ENCODE measurements at regions not wholly inside any gene's neighbourhood (a gene's known extent, or its start where the extent isn't known, plus 50 kb on each side); places are given as distances from the start of the nearest gene placed in this dataset.

- no peak overlapping the region for H3K23ac ChIP-seq (ENCODE audit: low read depth, low read length)
- peaks cover 11% of the 10 kb centered on the region for H3K27me3 ChIP-seq (ENCODE audit: control insufficient read depth, insufficient read depth, low read length)
- no peaks in the 10 kb centered on the region for H3K36me3 ChIP-seq (ENCODE audit: control insufficient read depth, insufficient read depth, low read length)
- DNase-seq (no peak), ATAC-seq (ENCODE audit: low read depth) (no peak)
- no peak overlapping the region for H3K9ac ChIP-seq (ENCODE audit: low read depth, low read length)
- no peaks in the 10 kb centered on the region for H4K20me1 ChIP-seq (ENCODE audit: insufficient read depth, low read length)
- H3K79me1 ChIP-seq (ENCODE audit: low read depth in 1 of 2, low read length in 2 of 2), result no peaks in the 10 kb centered on the region
- no peak overlapping the region for H2AK9ac ChIP-seq (replicated peaks; ENCODE audit: low read depth, low read length, poor library complexity)
- H3K56ac ChIP-seq (ENCODE audit: extremely low read depth, insufficient read depth, low read length), result no peak overlapping the region
- no peak overlapping the region for H3K18ac ChIP-seq (ENCODE audit: low read depth, low read length)
- in situ Hi-C loops (cut with MboI; ENCODE audit: low sequenced_read_pairs), result no loop called here
- no peak overlapping the region for H2AK5ac ChIP-seq (ENCODE audit: low read depth, low read length)
- no peak overlapping the region for H3K4ac ChIP-seq (ENCODE audit: low read depth, low read length)
- no TSS peak for BruUV-seq (replicated peaks)
- no CpG with 5 or more reads among the region's 2 CpGs for WGBS, 2 experiments (ENCODE audit: extremely low coverage in 2 of 2, insufficient read length in 1 of 2)
- intact Hi-C loops (cut with micrococcal nuclease), result no loop called here
- H3K4me1 ChIP-seq (ENCODE audit: control insufficient read depth, insufficient read depth, low read length), result no peaks in the 10 kb centered on the region
- dilution Hi-C loops (cut with HindIII; ENCODE audit: low sequenced_read_pairs, unreplicated experiment), result no loop called here
- no peak overlapping the region for H4K5ac ChIP-seq (ENCODE audit: low read depth, low read length)
- H4K91ac ChIP-seq (ENCODE audit: insufficient read depth, low read depth, low read length), result no peak overlapping the region
- H2AFZ ChIP-seq (replicated peaks; ENCODE audit: low read length, poor library complexity), result no peak overlapping the region
- H3K9me3 ChIP-seq (ENCODE audit: control insufficient read depth, insufficient read depth, low read length), result no peaks in the 10 kb centered on the region
- H4K8ac ChIP-seq (ENCODE audit: low read depth in 2 of 2, low read length in 2 of 2), result no peak overlapping the region
- H3K27ac ChIP-seq (ENCODE audit: insufficient read depth, low read length), result no peak overlapping the region
- H2BK15ac ChIP-seq (ENCODE audit: low read depth, low read length), result no peak overlapping the region
- no peak overlapping the region for H2BK120ac ChIP-seq (ENCODE audit: low read depth, low read length)
- CTCF ChIA-PET, result interaction anchor here (1.2 kb wide), 1 partner anchor 26 kb away, joined by 4 read pairs; no protein-coding TSS in a partner anchor
- H3K4me2 ChIP-seq (ENCODE audit: low read depth, low read length), result no peak overlapping the region
- H3K4me3 ChIP-seq (ENCODE audit: insufficient read depth, low read depth, low read length), result no peak overlapping the region
- POLR2A ChIA-PET (ENCODE audit: unreplicated experiment), result no interaction called here
- TF ChIP-seq, protein P1, sequence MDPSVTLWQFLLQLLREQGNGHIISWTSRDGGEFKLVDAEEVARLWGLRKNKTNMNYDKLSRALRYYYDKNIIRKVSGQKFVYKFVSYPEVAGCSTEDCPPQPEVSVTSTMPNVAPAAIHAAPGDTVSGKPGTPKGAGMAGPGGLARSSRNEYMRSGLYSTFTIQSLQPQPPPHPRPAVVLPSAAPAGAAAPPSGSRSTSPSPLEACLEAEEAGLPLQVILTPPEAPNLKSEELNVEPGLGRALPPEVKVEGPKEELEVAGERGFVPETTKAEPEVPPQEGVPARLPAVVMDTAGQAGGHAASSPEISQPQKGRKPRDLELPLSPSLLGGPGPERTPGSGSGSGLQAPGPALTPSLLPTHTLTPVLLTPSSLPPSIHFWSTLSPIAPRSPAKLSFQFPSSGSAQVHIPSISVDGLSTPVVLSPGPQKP (IDR thresholded peaks at IDR 0.05; ENCODE audit: borderline replicate concordance, low read depth, low read length), result no peak
- TF ChIP-seq MAFK (IDR thresholded peaks at IDR 0.05; ENCODE audit: low read depth, low read length), result no peak
- no peak for TF ChIP-seq BHLHE40 (IDR thresholded peaks at IDR 0.05; ENCODE audit: low read depth, low read length)
- TF ChIP-seq CTCF (conservative IDR thresholded peaks at IDR 0.05; ENCODE audit: low read depth, low read length), result no peak
- TF ChIP-seq RAD21 (IDR thresholded peaks at IDR 0.05; ENCODE audit: low read length), result no peak
- TF ChIP-seq MXI1 (IDR thresholded peaks at IDR 0.05; ENCODE audit: borderline replicate concordance, low read depth, low read length), result no peak
- TF ChIP-seq USF2 (IDR thresholded peaks at IDR 0.05; ENCODE audit: low read depth, low read length), result no peak
- TF ChIP-seq RFX5 (IDR thresholded peaks at IDR 0.05; ENCODE audit: low read depth, low read length), result no peak
- no peak overlapping the region for H2BK5ac ChIP-seq (ENCODE audit: low read depth, low read length, poor library complexity, severe bottlenecking)
- no peaks in the 10 kb centered on the region for H3K9me1 ChIP-seq (ENCODE audit: insufficient read depth, low read length)
- H3K14ac ChIP-seq (replicated peaks; ENCODE audit: low read depth, low read length), result no peak overlapping the region
- H2BK20ac ChIP-seq (ENCODE audit: low read depth, low read length), result no peak overlapping the region
Measured at GRCh38 chr14:56515739-56516138, 63.9 kb upstream of the TMEM260 start.
